H1 (cell line): ENCODE measurements at regions not wholly inside any gene's neighbourhood (a gene's known extent, or its start where the extent isn't known, plus 50 kb on each side); places are given as distances from the start of the nearest gene placed in this dataset.

ENCODE experiments used
- CHD2 ChIP-seq: IDR thresholded peaks from 2 replicates; pipeline ENCODE4 v1.6.1; 2012; ENCODE audit warnings: low read length, improper control_type of control experiment
- CHD7 ChIP-seq: fragments of 300-600 bp; sonication (generic); IDR thresholded peaks from 2 replicates; pipeline ENCODE4 v1.7.1; 2012; ENCODE audit warnings: low read length, moderate library complexity, mild to moderate bottlenecking, inconsistent platforms; ENCODE audit not compliant: insufficient replicate concordance
- CTCF ChIP-seq, 3 experiments: IDR thresholded peaks; 1 replicate in 2 of 3; 2 replicates in 1 of 3; pipeline versions ENCODE4 v1.5.1 to v1.6.1; 2011; ENCODE audit warnings: low read length in 3 of 3, mild to moderate bottlenecking in 3 of 3, inconsistent platforms in 2 of 3, low read depth in 1 of 3, moderate library complexity in 1 of 3; ENCODE audit not compliant: insufficient read depth in 1 of 3; ENCODE audit errors: control extremely low read depth in 1 of 3
- EP300 ChIP-seq, 2 experiments: IDR thresholded peaks; 1 replicate in 1 of 2; 2 replicates in 1 of 2; pipeline ENCODE4 v1.6.1; 2011 to 2012; ENCODE audit warnings: low read depth in 2 of 2, low read length in 2 of 2, mild to moderate bottlenecking in 2 of 2, borderline replicate concordance in 1 of 2, inconsistent platforms in 1 of 2, moderate library complexity in 1 of 2
- EZH2 ChIP-seq: fragments of 200-600 bp; sonication (generic); IDR thresholded peaks from 2 replicates; pipeline ENCODE4 v1.7.1; 2012; ENCODE audit warnings: low read depth, mild to moderate bottlenecking, moderate library complexity, low read length, inconsistent platforms; ENCODE audit not compliant: severe bottlenecking
- GTF2F1 ChIP-seq: IDR thresholded peaks from 2 replicates; pipeline ENCODE4 v1.6.1; 2012; ENCODE audit warnings: low read depth, low read length, improper control_type of control experiment, borderline replicate concordance
- PHF8 ChIP-seq: fragments of 200-600 bp; sonication (generic); conservative IDR thresholded peaks from 2 replicates; pipeline ENCODE4 v1.7.1; 2012; ENCODE audit warnings: low read depth, mild to moderate bottlenecking, inconsistent platforms, low read length, moderate library complexity
- POLR2A ChIP-seq, 2 experiments: IDR thresholded peaks; 1 replicate in 1 of 2; 2 replicates in 1 of 2; pipeline ENCODE4 v1.6.1; 2011; ENCODE audit warnings: low read depth in 2 of 2, low read length in 2 of 2, mild to moderate bottlenecking in 2 of 2; ENCODE audit errors: control extremely low read depth in 1 of 2
- POLR2AphosphoS5 ChIP-seq: IDR thresholded peaks from 2 replicates; pipeline ENCODE4 v1.6.1; 2011; ENCODE audit warnings: low read depth, low read length
- TCF12 ChIP-seq: IDR thresholded peaks from 2 replicates; pipeline ENCODE4 v1.6.1; 2011; ENCODE audit warnings: low read depth, mild to moderate bottlenecking, low read length
- USF2 ChIP-seq: IDR thresholded peaks from 2 replicates; pipeline ENCODE4 v1.6.1; 2011; ENCODE audit warnings: low read length, improper control_type of control experiment

GRCh38 chr18:2301316-2301715, 270.0 kb downstream of the METTL4 start:
- TF ChIP-seq CTCF (IDR thresholded peaks at IDR 0.05; ENCODE audit: control extremely low read depth in 1 of 3, insufficient read depth in 1 of 3, low read depth in 1 of 3, low read length in 3 of 3) (no peak), PHF8 (no peak), EZH2 (no peak), POLR2A (IDR thresholded peaks at IDR 0.05; ENCODE audit: control extremely low read depth in 1 of 2, low read depth in 2 of 2, low read length in 2 of 2) (no peak), TCF12 (no peak), CHD2 (no peak), GTF2F1 (no peak), EP300 (IDR thresholded peaks at IDR 0.05; ENCODE audit: borderline replicate concordance in 1 of 2, low read depth in 2 of 2, low read length in 2 of 2) (no peak), USF2 (no peak), POLR2AphosphoS5 (no peak), CHD7 (no peak)
